ENCODE measurements at regions not wholly inside any gene's neighbourhood (a gene's known extent, or its start where the extent isn't known, plus 50 kb on each side); places are given as distances from the start of the nearest gene placed in this dataset.

DNA sequence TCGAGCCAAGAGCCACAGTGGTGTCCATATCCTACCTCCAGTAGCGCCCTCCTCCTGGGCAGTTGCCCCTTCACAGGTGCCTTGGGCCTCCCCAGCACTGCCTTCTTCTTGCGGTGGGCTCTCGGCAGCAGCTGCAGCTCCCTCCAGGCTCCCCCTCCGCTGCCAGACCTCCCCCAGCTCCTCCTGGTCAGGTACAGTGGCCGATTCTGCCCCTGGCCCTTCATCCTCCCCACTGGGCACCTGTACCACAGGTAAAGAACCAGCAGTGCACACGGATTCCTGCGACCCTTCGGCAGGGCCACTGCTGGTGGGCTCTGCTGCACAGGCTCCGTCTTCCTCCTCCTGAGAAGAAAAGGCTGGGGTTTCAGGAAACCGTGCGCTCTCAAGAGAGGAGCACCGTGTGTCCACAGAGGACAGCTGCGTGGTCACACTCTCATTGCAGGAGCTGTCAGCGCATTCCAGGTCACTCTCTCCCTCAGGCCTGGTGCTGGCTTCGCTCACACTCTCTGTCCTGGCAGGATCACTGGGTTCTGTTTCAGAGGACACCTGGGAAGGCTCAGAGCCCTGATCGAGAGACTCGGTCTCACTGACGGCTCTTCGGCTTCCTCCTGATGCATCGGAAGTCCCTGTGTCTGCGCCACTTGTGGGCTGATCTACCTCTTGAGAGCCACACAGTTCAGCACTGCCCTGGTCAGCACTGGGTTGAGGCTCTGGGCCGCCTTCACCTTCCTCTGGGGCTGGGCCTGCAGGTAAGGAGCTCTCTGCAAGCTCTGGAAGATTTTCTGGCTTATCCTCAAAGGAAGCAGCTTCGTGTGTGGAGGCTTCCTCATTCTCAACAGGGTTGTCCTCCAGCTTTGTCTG is 147.4 kb upstream of the STK17B start:
- no peaks in the 10 kb centered on the region for H4K20me1 ChIP-seq (ENCODE audit: control insufficient read depth, insufficient read depth, low read length, poor library complexity, severe bottlenecking)
- CTCF ChIA-PET = interaction anchor here (0.5 kb wide), 1 partner anchor 237 kb away, joined by 3 read pairs; no protein-coding TSS in a partner anchor

More for the DNA sequence above, 147.4 kb upstream of the STK17B start:
- Histone ChIP-seq H3K79me2 (ENCODE audit: control insufficient read depth, insufficient read depth, low read length) (no peaks in the 10 kb centered on the region), H3K36me3 (replicated peaks in 1 of 2; ENCODE audit: control extremely low read depth in 1 of 2, control insufficient read depth in 1 of 2, extremely low read depth in 1 of 2, insufficient read depth in 2 of 2, low read length in 1 of 2) (no peaks in the 10 kb centered on the region), H3K9me3 (ENCODE audit: control extremely low read depth in 1 of 3, control insufficient read depth in 2 of 3, insufficient read depth in 1 of 3, low read length in 2 of 3) (no peaks in the 10 kb centered on the region), H3K4me2 (replicated peaks; ENCODE audit: low read depth, low read length, poor library complexity, severe bottlenecking) (no peak overlapping the region), H3K27ac (ENCODE audit: low read length in 2 of 2) (no peak overlapping the region), H3K9ac (ENCODE audit: low read length) (no peak overlapping the region), H3K27me3 (replicated peaks in 1 of 4; ENCODE audit: control extremely low read depth in 1 of 4, control insufficient read depth in 3 of 4, insufficient read depth in 4 of 4, low read length in 3 of 4) (no peaks in the 10 kb centered on the region), H3K4me3 (ENCODE audit: control extremely low read depth in 1 of 5, extremely low read depth in 1 of 5, insufficient read depth in 1 of 5, low read depth in 2 of 5, low read length in 4 of 5) (no peak overlapping the region), H3K4me1 (ENCODE audit: control insufficient read depth in 2 of 2, insufficient read depth in 2 of 2, low read length in 2 of 2) (no peaks in the 10 kb centered on the region), H2AFZ (ENCODE audit: insufficient read depth, low read depth, low read length, poor library complexity, severe bottlenecking) (no peak overlapping the region)
- WGBS (ENCODE audit: insufficient coverage) = 93% methylated on average over 24 of the region's 24 CpGs
- Mint-ChIP-seq H3K4me3 (no peak overlapping the region), H3K4me1 (no peaks in the 10 kb centered on the region), H3K27me3 (peaks cover 4% of the 10 kb centered on the region), H3K9me3 (ENCODE audit: insufficient read depth) (no peaks in the 10 kb centered on the region), H3K27ac (no peak overlapping the region)
- TF ChIP-seq, protein P1, sequence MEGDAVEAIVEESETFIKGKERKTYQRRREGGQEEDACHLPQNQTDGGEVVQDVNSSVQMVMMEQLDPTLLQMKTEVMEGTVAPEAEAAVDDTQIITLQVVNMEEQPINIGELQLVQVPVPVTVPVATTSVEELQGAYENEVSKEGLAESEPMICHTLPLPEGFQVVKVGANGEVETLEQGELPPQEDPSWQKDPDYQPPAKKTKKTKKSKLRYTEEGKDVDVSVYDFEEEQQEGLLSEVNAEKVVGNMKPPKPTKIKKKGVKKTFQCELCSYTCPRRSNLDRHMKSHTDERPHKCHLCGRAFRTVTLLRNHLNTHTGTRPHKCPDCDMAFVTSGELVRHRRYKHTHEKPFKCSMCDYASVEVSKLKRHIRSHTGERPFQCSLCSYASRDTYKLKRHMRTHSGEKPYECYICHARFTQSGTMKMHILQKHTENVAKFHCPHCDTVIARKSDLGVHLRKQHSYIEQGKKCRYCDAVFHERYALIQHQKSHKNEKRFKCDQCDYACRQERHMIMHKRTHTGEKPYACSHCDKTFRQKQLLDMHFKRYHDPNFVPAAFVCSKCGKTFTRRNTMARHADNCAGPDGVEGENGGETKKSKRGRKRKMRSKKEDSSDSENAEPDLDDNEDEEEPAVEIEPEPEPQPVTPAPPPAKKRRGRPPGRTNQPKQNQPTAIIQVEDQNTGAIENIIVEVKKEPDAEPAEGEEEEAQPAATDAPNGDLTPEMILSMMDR (IDR thresholded peaks at IDR 0.05) = no peak
- TF ChIP-seq EZH2 (IDR thresholded peaks at IDR 0.05; ENCODE audit: borderline replicate concordance, insufficient read depth, low read depth, low read length, poor library complexity, severe bottlenecking) = no peak
- POLR2A ChIA-PET = no interaction called here
- no peak for DNase-seq
- intact Hi-C loops (cut with micrococcal nuclease) = no loop called here
- ATAC-seq (ENCODE audit: low read depth) = no peak
